IMR-90 (cell line): ENCODE measurements at regions not wholly inside any gene's neighbourhood (a gene's known extent, or its start where the extent isn't known, plus 50 kb on each side); places are given as distances from the start of the nearest gene placed in this dataset.

Experiments
- ATAC-seq: fragments of 200-7000 bp; cut with Tn5 transposase; 2 replicates; pipeline ENCODE4 v1.9.1; 2020; ENCODE audit warnings: low read depth, mild to moderate bottlenecking, moderate library complexity
- BruUV-seq: library from RNA; stranded (reverse); fragments of 400-500 nt; replicated peaks from 2 replicates; lab custom pipeline; 2021; lab: Mats Ljungman, UMichigan
- CTCF ChIA-PET: fragments of 300-600 bp; formaldehyde crosslinking; extraction: SDS; loops from one replicate; lab custom pipeline; 2021; ENCODE audit warnings: antibody characterized with exemption; lab: Yijun Ruan, JAX
- POLR2A ChIA-PET: fragments of 300-600 bp; sonication (Branson Sonifier 250); formaldehyde crosslinking; loops from one replicate; lab custom pipeline; 2022; ENCODE audit warnings: antibody characterized with exemption; ENCODE audit not compliant: unreplicated experiment; lab: Charles Lee
- DNase-seq: peaks from one replicate; pipeline ENCODE4 v3.0.0; 2013
- H2AFZ ChIP-seq: replicated peaks from 2 replicates; pipeline ENCODE3; 2013; ENCODE audit warnings: low read length, mild to moderate bottlenecking; ENCODE audit not compliant: poor library complexity
- H2AK5ac ChIP-seq: 2 replicates; pipeline ENCODE4 v1.6.1; 2013; ENCODE audit warnings: low read depth, low read length, inconsistent platforms
- H2AK9ac ChIP-seq: replicated peaks from 2 replicates; pipeline ENCODE3; 2013; ENCODE audit warnings: mild to moderate bottlenecking, low read depth, low read length, moderate library complexity; ENCODE audit not compliant: poor library complexity
- H2BK120ac ChIP-seq: 2 replicates; pipeline ENCODE4 v1.6.1; 2013; ENCODE audit warnings: low read depth, low read length, inconsistent platforms
- H2BK15ac ChIP-seq: 3 replicates; pipeline ENCODE4 v1.6.1; 2013; ENCODE audit warnings: low read depth, low read length, inconsistent platforms
- H2BK20ac ChIP-seq: 2 replicates; pipeline ENCODE4 v1.6.1; 2013; ENCODE audit warnings: low read depth, mild to moderate bottlenecking, inconsistent platforms, low read length, moderate library complexity
- H2BK5ac ChIP-seq: 2 replicates; pipeline ENCODE4 v1.6.1; 2013; ENCODE audit warnings: mild to moderate bottlenecking, low read depth, low read length, inconsistent platforms; ENCODE audit not compliant: poor library complexity, severe bottlenecking
- H3K14ac ChIP-seq: replicated peaks from 2 replicates; pipeline ENCODE4 v1.6.1; 2013; ENCODE audit warnings: low read depth, low read length, inconsistent platforms
- H3K18ac ChIP-seq: 2 replicates; pipeline ENCODE4 v1.6.1; 2013; ENCODE audit warnings: low read depth, low read length, control low read depth
- H3K23ac ChIP-seq: 2 replicates; pipeline ENCODE4 v1.6.1; 2013; ENCODE audit warnings: low read depth, low read length, inconsistent platforms
- H3K27ac ChIP-seq: 2 replicates; pipeline ENCODE4 v1.5.1; 2013; ENCODE audit warnings: mild to moderate bottlenecking, control low read depth, low read length; ENCODE audit not compliant: insufficient read depth
- H3K27me3 ChIP-seq: 2 replicates; pipeline ENCODE4 v1.6.1; 2013; ENCODE audit warnings: low read length; ENCODE audit not compliant: control insufficient read depth, insufficient read depth
- H3K36me3 ChIP-seq: 2 replicates; pipeline ENCODE4 v1.6.1; 2013; ENCODE audit warnings: low read length, mixed read lengths; ENCODE audit not compliant: control insufficient read depth, insufficient read depth
- H3K4ac ChIP-seq: 2 replicates; pipeline ENCODE4 v1.6.1; 2013; ENCODE audit warnings: low read depth, low read length, inconsistent platforms
- H3K4me1 ChIP-seq: 2 replicates; pipeline ENCODE4 v1.6.1; 2013; ENCODE audit warnings: low read length, mixed read lengths; ENCODE audit not compliant: control insufficient read depth, insufficient read depth
- H3K4me2 ChIP-seq: 2 replicates; pipeline ENCODE4 v1.6.1; 2013; ENCODE audit warnings: low read depth, mild to moderate bottlenecking, control low read depth, low read length, moderate library complexity
- H3K4me3 ChIP-seq: 2 replicates; pipeline ENCODE4 v1.5.1; 2013; ENCODE audit warnings: low read depth, mild to moderate bottlenecking, control low read depth, low read length, moderate library complexity; ENCODE audit not compliant: insufficient read depth
- H3K56ac ChIP-seq: 2 replicates; pipeline ENCODE4 v1.6.1; 2013; ENCODE audit warnings: low read length, inconsistent platforms; ENCODE audit not compliant: insufficient read depth; ENCODE audit errors: extremely low read depth
- H3K79me1 ChIP-seq, 2 experiments: 2 replicates each; pipeline ENCODE4 v1.6.1; 2013; ENCODE audit warnings: low read length in 2 of 2, inconsistent platforms in 1 of 2, low read depth in 1 of 2
- H3K9ac ChIP-seq: 2 replicates; pipeline ENCODE4 v1.6.1; 2013; ENCODE audit warnings: low read depth, low read length, control low read depth
- H3K9me1 ChIP-seq: 2 replicates; pipeline ENCODE4 v1.6.1; 2013; ENCODE audit warnings: low read length, inconsistent platforms; ENCODE audit not compliant: insufficient read depth
- H3K9me3 ChIP-seq: 2 replicates; pipeline ENCODE4 v1.6.1; 2013; ENCODE audit warnings: low read length; ENCODE audit not compliant: control insufficient read depth, insufficient read depth
- H4K20me1 ChIP-seq: 2 replicates; pipeline ENCODE4 v1.6.1; 2013; ENCODE audit warnings: low read length, inconsistent platforms; ENCODE audit not compliant: insufficient read depth
- H4K5ac ChIP-seq: 2 replicates; pipeline ENCODE4 v1.6.1; 2013; ENCODE audit warnings: mild to moderate bottlenecking, low read depth, low read length, control low read depth
- H4K8ac ChIP-seq, 2 experiments: 2 replicates each; pipeline ENCODE4 v1.6.1; 2013; ENCODE audit warnings: low read depth in 2 of 2, low read length in 2 of 2, control low read depth in 1 of 2, inconsistent platforms in 1 of 2
- H4K91ac ChIP-seq: 2 replicates; pipeline ENCODE4 v1.6.1; 2013; ENCODE audit warnings: low read depth, low read length, inconsistent platforms; ENCODE audit not compliant: insufficient read depth
- BHLHE40 ChIP-seq: fragments of 150-350 bp; IDR thresholded peaks from 2 replicates; pipeline ENCODE4 v1.6.1; 2016; ENCODE audit warnings: mild to moderate bottlenecking, low read depth, low read length
- CEBPB ChIP-seq: IDR thresholded peaks from 2 replicates; pipeline ENCODE4 v1.6.1; 2012; ENCODE audit warnings: low read depth, low read length, improper control_type of control experiment
- CHD1 ChIP-seq: IDR thresholded peaks from 2 replicates; pipeline ENCODE4 v1.6.1; 2012; ENCODE audit warnings: low read depth, low read length, improper control_type of control experiment
- FOS ChIP-seq: fragments of 150-350 bp; IDR thresholded peaks from 2 replicates; pipeline ENCODE4 v1.6.1; 2016; ENCODE audit warnings: low read depth, low read length
- MAFK ChIP-seq: IDR thresholded peaks from 2 replicates; pipeline ENCODE4 v1.6.1; 2012; ENCODE audit warnings: low read depth, low read length, improper control_type of control experiment
- MAZ ChIP-seq: IDR thresholded peaks from 2 replicates; pipeline ENCODE4 v1.6.1; 2012; ENCODE audit warnings: low read depth, mild to moderate bottlenecking, low read length, improper control_type of control experiment, moderate library complexity, borderline replicate concordance
- MXI1 ChIP-seq: IDR thresholded peaks from 2 replicates; pipeline ENCODE4 v1.6.1; 2012; ENCODE audit warnings: low read depth, mild to moderate bottlenecking, low read length, moderate library complexity, borderline replicate concordance
- NFE2L2 ChIP-seq: fragments of 150-350 bp; IDR thresholded peaks from 2 replicates; pipeline ENCODE4 v1.6.1; 2016; ENCODE audit warnings: low read depth, mild to moderate bottlenecking, low read length
- POLR2A ChIP-seq: IDR thresholded peaks from 2 replicates; pipeline ENCODE4 v1.6.1; 2012; ENCODE audit warnings: mild to moderate bottlenecking, low read depth, low read length
- RAD21 ChIP-seq: IDR thresholded peaks from 2 replicates; pipeline ENCODE4 v1.6.1; 2012; ENCODE audit warnings: low read length, improper control_type of control experiment
- RCOR1 ChIP-seq: IDR thresholded peaks from 2 replicates; pipeline ENCODE4 v1.6.1; 2012; ENCODE audit warnings: mild to moderate bottlenecking, low read length, improper control_type of control experiment; ENCODE audit not compliant: insufficient replicate concordance
- RFX5 ChIP-seq: IDR thresholded peaks from 2 replicates; pipeline ENCODE4 v1.8.0; 2012; ENCODE audit warnings: low read depth, mild to moderate bottlenecking, low read length, moderate library complexity
- SMC3 ChIP-seq: fragments of 150-350 bp; IDR thresholded peaks from 2 replicates; pipeline ENCODE4 v1.6.1; 2016; ENCODE audit warnings: low read depth, mild to moderate bottlenecking, antibody characterized with exemption, low read length, moderate library complexity
- WGBS, 2 experiments: methylation state at CpG; one replicate each; pipeline versions ENCODE4 v1.1.5 to v1.1.7; 2013; ENCODE audit warnings: missing lambda C conversion rate in 2 of 2; ENCODE audit not compliant: insufficient read length in 1 of 2; ENCODE audit errors: extremely low coverage in 2 of 2; 5-methylcytosine and 5-hydroxymethylcytosine counted together
- dilution Hi-C: fragments of 300-500 bp; cut with HindIII; formaldehyde crosslinking; loops from one replicate; pipeline ENCODE4 v1.14.3; 2018; ENCODE audit warnings: low sequenced_read_pairs; ENCODE audit not compliant: unreplicated experiment
- in situ Hi-C: fragments of 300-500 bp; cut with MboI; formaldehyde crosslinking; loops from 3 replicates; pipeline ENCODE4 v1.14.3; 2019; ENCODE audit warnings: low sequenced_read_pairs, inconsistent platforms, mixed read lengths
- intact Hi-C: fragments of 100-400 bp; cut with micrococcal nuclease; formaldehyde crosslinking; loops from 2 replicates; pipeline ENCODE4 v1.10.0; 2022
- TF ChIP-seq, protein P1 (sequence below): conservative IDR thresholded peaks from 2 replicates; pipeline ENCODE4 v1.5.1; 2012; ENCODE audit warnings: mild to moderate bottlenecking, low read depth, low read length, improper control_type of control experiment
- TF ChIP-seq, protein P2 (sequence below): fragments of 150-350 bp; IDR thresholded peaks from 2 replicates; pipeline ENCODE4 v1.6.1; 2016; ENCODE audit warnings: low read depth, mild to moderate bottlenecking, low read length, moderate library complexity, borderline replicate concordance
- TF ChIP-seq, protein P3 (sequence below): fragments of 150-350 bp; IDR thresholded peaks from 2 replicates; pipeline ENCODE4 v1.6.1; 2017; ENCODE audit warnings: mild to moderate bottlenecking, antibody characterized with exemption, low read length, low read depth

DNA sequence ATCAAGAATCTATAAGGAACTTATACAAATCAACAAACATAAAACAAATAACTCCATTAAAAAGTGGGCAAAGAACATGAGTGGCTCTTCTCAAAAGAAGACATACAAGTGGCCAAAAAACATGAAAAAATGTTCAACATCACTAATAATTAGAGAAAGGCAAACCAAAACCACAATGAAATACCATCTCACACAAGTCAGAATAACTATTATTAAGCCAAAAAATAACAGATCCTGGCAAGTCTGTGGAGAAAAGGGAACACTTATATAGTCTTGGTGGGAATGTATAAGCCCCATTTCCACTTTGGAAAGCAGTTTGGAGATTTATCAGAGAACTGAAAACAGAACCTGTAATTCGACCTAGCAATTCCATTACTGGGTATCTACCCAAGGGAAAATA lies 921.0 kb downstream of the KCNA4 start:
- ATAC-seq (no peak), DNase-seq (no peak)
- peak overlapping the region; percentile 83 for H2BK120ac ChIP-seq
- no peak overlapping the region for H3K23ac ChIP-seq
- H3K56ac ChIP-seq = no peak overlapping the region
- peak overlapping the region; percentile 81; the same call in 1 of the 3 replicates for H2BK15ac ChIP-seq
- dilution Hi-C loops = no loop called here
- H3K4ac ChIP-seq = 0 out of 2 replicates have a peak overlapping the region, but pooled peaks have one; percentile 21
- H3K36me3 ChIP-seq = no peaks in the 10 kb centered on the region
- POLR2A ChIA-PET = no interaction called here
- H2AFZ ChIP-seq = no peak overlapping the region
- H2BK20ac ChIP-seq = peak overlapping the region; percentile 87
- H4K8ac ChIP-seq = peak overlapping the region; percentile 46 to 59; a peak in 2 of 4 replicates
- H3K4me2 ChIP-seq = no peak overlapping the region
- BruUV-seq = no TSS peak
- H3K9me1 ChIP-seq = no peaks in the 10 kb centered on the region; the same call in 1 of the 2 replicates
- peaks cover 10% of the 10 kb centered on the region for H3K4me1 ChIP-seq
- no peak overlapping the region for H2AK5ac ChIP-seq
- TF ChIP-seq, protein P1, sequence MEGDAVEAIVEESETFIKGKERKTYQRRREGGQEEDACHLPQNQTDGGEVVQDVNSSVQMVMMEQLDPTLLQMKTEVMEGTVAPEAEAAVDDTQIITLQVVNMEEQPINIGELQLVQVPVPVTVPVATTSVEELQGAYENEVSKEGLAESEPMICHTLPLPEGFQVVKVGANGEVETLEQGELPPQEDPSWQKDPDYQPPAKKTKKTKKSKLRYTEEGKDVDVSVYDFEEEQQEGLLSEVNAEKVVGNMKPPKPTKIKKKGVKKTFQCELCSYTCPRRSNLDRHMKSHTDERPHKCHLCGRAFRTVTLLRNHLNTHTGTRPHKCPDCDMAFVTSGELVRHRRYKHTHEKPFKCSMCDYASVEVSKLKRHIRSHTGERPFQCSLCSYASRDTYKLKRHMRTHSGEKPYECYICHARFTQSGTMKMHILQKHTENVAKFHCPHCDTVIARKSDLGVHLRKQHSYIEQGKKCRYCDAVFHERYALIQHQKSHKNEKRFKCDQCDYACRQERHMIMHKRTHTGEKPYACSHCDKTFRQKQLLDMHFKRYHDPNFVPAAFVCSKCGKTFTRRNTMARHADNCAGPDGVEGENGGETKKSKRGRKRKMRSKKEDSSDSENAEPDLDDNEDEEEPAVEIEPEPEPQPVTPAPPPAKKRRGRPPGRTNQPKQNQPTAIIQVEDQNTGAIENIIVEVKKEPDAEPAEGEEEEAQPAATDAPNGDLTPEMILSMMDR = no peak
- no peak for TF ChIP-seq RAD21
- no peak for TF ChIP-seq NFE2L2
- no peak for TF ChIP-seq FOS
- no peak for TF ChIP-seq RFX5
- TF ChIP-seq, protein P2, sequence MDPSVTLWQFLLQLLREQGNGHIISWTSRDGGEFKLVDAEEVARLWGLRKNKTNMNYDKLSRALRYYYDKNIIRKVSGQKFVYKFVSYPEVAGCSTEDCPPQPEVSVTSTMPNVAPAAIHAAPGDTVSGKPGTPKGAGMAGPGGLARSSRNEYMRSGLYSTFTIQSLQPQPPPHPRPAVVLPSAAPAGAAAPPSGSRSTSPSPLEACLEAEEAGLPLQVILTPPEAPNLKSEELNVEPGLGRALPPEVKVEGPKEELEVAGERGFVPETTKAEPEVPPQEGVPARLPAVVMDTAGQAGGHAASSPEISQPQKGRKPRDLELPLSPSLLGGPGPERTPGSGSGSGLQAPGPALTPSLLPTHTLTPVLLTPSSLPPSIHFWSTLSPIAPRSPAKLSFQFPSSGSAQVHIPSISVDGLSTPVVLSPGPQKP = no peak
- TF ChIP-seq MAFK = no peak
- TF ChIP-seq SMC3 = no peak
- TF ChIP-seq BHLHE40 = no peak
- TF ChIP-seq RCOR1 = no peak
- TF ChIP-seq CEBPB = no peak
- TF ChIP-seq CHD1 = no peak
- TF ChIP-seq, protein P3, sequence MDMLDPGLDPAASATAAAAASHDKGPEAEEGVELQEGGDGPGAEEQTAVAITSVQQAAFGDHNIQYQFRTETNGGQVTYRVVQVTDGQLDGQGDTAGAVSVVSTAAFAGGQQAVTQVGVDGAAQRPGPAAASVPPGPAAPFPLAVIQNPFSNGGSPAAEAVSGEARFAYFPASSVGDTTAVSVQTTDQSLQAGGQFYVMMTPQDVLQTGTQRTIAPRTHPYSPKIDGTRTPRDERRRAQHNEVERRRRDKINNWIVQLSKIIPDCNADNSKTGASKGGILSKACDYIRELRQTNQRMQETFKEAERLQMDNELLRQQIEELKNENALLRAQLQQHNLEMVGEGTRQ = no peak
- no peak for TF ChIP-seq POLR2A
- TF ChIP-seq MXI1 = no peak
- TF ChIP-seq MAZ = no peak
- no peak overlapping the region for H2AK9ac ChIP-seq
- H3K18ac ChIP-seq = peak overlapping the region; percentile 72; the same call in 1 of the 2 replicates
- no peaks in the 10 kb centered on the region for H4K20me1 ChIP-seq
- no CpG with 5 or more reads among the region's 1 CpG for WGBS, 2 experiments
- H3K27ac ChIP-seq = no peak overlapping the region
- CTCF ChIA-PET = no interaction called here
- 0 out of 2 replicates have a peak overlapping the region, but pooled peaks have one; percentile 32 for H4K91ac ChIP-seq
- peak overlapping the region; percentile 56 for H2BK5ac ChIP-seq
- intact Hi-C loops = no loop called here
- no peak overlapping the region for H3K9ac ChIP-seq
- no peak overlapping the region for H3K4me3 ChIP-seq
- no peaks in the 10 kb centered on the region for H3K9me3 ChIP-seq
- no peaks in the 10 kb centered on the region for H3K79me1 ChIP-seq
- peak overlapping the region; percentile 69; the same call in 1 of the 2 replicates for H4K5ac ChIP-seq
- in situ Hi-C loops = no loop called here
- no peaks in the 10 kb centered on the region for H3K27me3 ChIP-seq
- H3K14ac ChIP-seq = no peak overlapping the region
